IMR-90 (cell line): ENCODE measurements at regions not wholly inside any gene's neighbourhood (a gene's known extent, or its start where the extent isn't known, plus 50 kb on each side); places are given as distances from the start of the nearest gene placed in this dataset.

ENCODE experiments used
- ATAC-seq: fragments of 200-7000 bp; cut with Tn5 transposase; 2 replicates; pipeline ENCODE4 v1.9.1; 2020; ENCODE audit warnings: low read depth, mild to moderate bottlenecking, moderate library complexity
- BruUV-seq: library from RNA; stranded (reverse); fragments of 400-500 nt; replicated peaks from 2 replicates; lab custom pipeline; 2021; lab: Mats Ljungman, UMichigan
- CTCF ChIA-PET: fragments of 300-600 bp; formaldehyde crosslinking; extraction: SDS; loops from one replicate; lab custom pipeline; 2021; ENCODE audit warnings: antibody characterized with exemption; lab: Yijun Ruan, JAX
- POLR2A ChIA-PET: fragments of 300-600 bp; sonication (Branson Sonifier 250); formaldehyde crosslinking; loops from one replicate; lab custom pipeline; 2022; ENCODE audit warnings: antibody characterized with exemption; ENCODE audit not compliant: unreplicated experiment; lab: Charles Lee
- DNase-seq: peaks from one replicate; pipeline ENCODE4 v3.0.0; 2013
- H2AFZ ChIP-seq: replicated peaks from 2 replicates; pipeline ENCODE3; 2013; ENCODE audit warnings: low read length, mild to moderate bottlenecking; ENCODE audit not compliant: poor library complexity
- H2AK5ac ChIP-seq: 2 replicates; pipeline ENCODE4 v1.6.1; 2013; ENCODE audit warnings: low read depth, low read length, inconsistent platforms
- H2AK9ac ChIP-seq: replicated peaks from 2 replicates; pipeline ENCODE3; 2013; ENCODE audit warnings: mild to moderate bottlenecking, low read depth, low read length, moderate library complexity; ENCODE audit not compliant: poor library complexity
- H2BK120ac ChIP-seq: 2 replicates; pipeline ENCODE4 v1.6.1; 2013; ENCODE audit warnings: low read depth, low read length, inconsistent platforms
- H2BK15ac ChIP-seq: 3 replicates; pipeline ENCODE4 v1.6.1; 2013; ENCODE audit warnings: low read depth, low read length, inconsistent platforms
- H2BK20ac ChIP-seq: 2 replicates; pipeline ENCODE4 v1.6.1; 2013; ENCODE audit warnings: low read depth, mild to moderate bottlenecking, inconsistent platforms, low read length, moderate library complexity
- H2BK5ac ChIP-seq: 2 replicates; pipeline ENCODE4 v1.6.1; 2013; ENCODE audit warnings: mild to moderate bottlenecking, low read depth, low read length, inconsistent platforms; ENCODE audit not compliant: poor library complexity, severe bottlenecking
- H3K14ac ChIP-seq: replicated peaks from 2 replicates; pipeline ENCODE4 v1.6.1; 2013; ENCODE audit warnings: low read depth, low read length, inconsistent platforms
- H3K18ac ChIP-seq: 2 replicates; pipeline ENCODE4 v1.6.1; 2013; ENCODE audit warnings: low read depth, low read length, control low read depth
- H3K23ac ChIP-seq: 2 replicates; pipeline ENCODE4 v1.6.1; 2013; ENCODE audit warnings: low read depth, low read length, inconsistent platforms
- H3K27ac ChIP-seq: 2 replicates; pipeline ENCODE4 v1.5.1; 2013; ENCODE audit warnings: mild to moderate bottlenecking, control low read depth, low read length; ENCODE audit not compliant: insufficient read depth
- H3K27me3 ChIP-seq: 2 replicates; pipeline ENCODE4 v1.6.1; 2013; ENCODE audit warnings: low read length; ENCODE audit not compliant: control insufficient read depth, insufficient read depth
- H3K36me3 ChIP-seq: 2 replicates; pipeline ENCODE4 v1.6.1; 2013; ENCODE audit warnings: low read length, mixed read lengths; ENCODE audit not compliant: control insufficient read depth, insufficient read depth
- H3K4ac ChIP-seq: 2 replicates; pipeline ENCODE4 v1.6.1; 2013; ENCODE audit warnings: low read depth, low read length, inconsistent platforms
- H3K4me1 ChIP-seq: 2 replicates; pipeline ENCODE4 v1.6.1; 2013; ENCODE audit warnings: low read length, mixed read lengths; ENCODE audit not compliant: control insufficient read depth, insufficient read depth
- H3K4me2 ChIP-seq: 2 replicates; pipeline ENCODE4 v1.6.1; 2013; ENCODE audit warnings: low read depth, mild to moderate bottlenecking, control low read depth, low read length, moderate library complexity
- H3K4me3 ChIP-seq: 2 replicates; pipeline ENCODE4 v1.5.1; 2013; ENCODE audit warnings: low read depth, mild to moderate bottlenecking, control low read depth, low read length, moderate library complexity; ENCODE audit not compliant: insufficient read depth
- H3K56ac ChIP-seq: 2 replicates; pipeline ENCODE4 v1.6.1; 2013; ENCODE audit warnings: low read length, inconsistent platforms; ENCODE audit not compliant: insufficient read depth; ENCODE audit errors: extremely low read depth
- H3K79me1 ChIP-seq, 2 experiments: 2 replicates each; pipeline ENCODE4 v1.6.1; 2013; ENCODE audit warnings: low read length in 2 of 2, inconsistent platforms in 1 of 2, low read depth in 1 of 2
- H3K9ac ChIP-seq: 2 replicates; pipeline ENCODE4 v1.6.1; 2013; ENCODE audit warnings: low read depth, low read length, control low read depth
- H3K9me1 ChIP-seq: 2 replicates; pipeline ENCODE4 v1.6.1; 2013; ENCODE audit warnings: low read length, inconsistent platforms; ENCODE audit not compliant: insufficient read depth
- H3K9me3 ChIP-seq: 2 replicates; pipeline ENCODE4 v1.6.1; 2013; ENCODE audit warnings: low read length; ENCODE audit not compliant: control insufficient read depth, insufficient read depth
- H4K20me1 ChIP-seq: 2 replicates; pipeline ENCODE4 v1.6.1; 2013; ENCODE audit warnings: low read length, inconsistent platforms; ENCODE audit not compliant: insufficient read depth
- H4K5ac ChIP-seq: 2 replicates; pipeline ENCODE4 v1.6.1; 2013; ENCODE audit warnings: mild to moderate bottlenecking, low read depth, low read length, control low read depth
- H4K8ac ChIP-seq, 2 experiments: 2 replicates each; pipeline ENCODE4 v1.6.1; 2013; ENCODE audit warnings: low read depth in 2 of 2, low read length in 2 of 2, control low read depth in 1 of 2, inconsistent platforms in 1 of 2
- H4K91ac ChIP-seq: 2 replicates; pipeline ENCODE4 v1.6.1; 2013; ENCODE audit warnings: low read depth, low read length, inconsistent platforms; ENCODE audit not compliant: insufficient read depth
- BHLHE40 ChIP-seq: fragments of 150-350 bp; IDR thresholded peaks from 2 replicates; pipeline ENCODE4 v1.6.1; 2016; ENCODE audit warnings: mild to moderate bottlenecking, low read depth, low read length
- CEBPB ChIP-seq: IDR thresholded peaks from 2 replicates; pipeline ENCODE4 v1.6.1; 2012; ENCODE audit warnings: low read depth, low read length, improper control_type of control experiment
- CHD1 ChIP-seq: IDR thresholded peaks from 2 replicates; pipeline ENCODE4 v1.6.1; 2012; ENCODE audit warnings: low read depth, low read length, improper control_type of control experiment
- CTCF ChIP-seq: conservative IDR thresholded peaks from 2 replicates; pipeline ENCODE4 v1.5.1; 2012; ENCODE audit warnings: mild to moderate bottlenecking, low read depth, low read length, improper control_type of control experiment
- ELK1 ChIP-seq: fragments of 150-350 bp; IDR thresholded peaks from 2 replicates; pipeline ENCODE4 v1.6.1; 2016; ENCODE audit warnings: low read depth, mild to moderate bottlenecking, low read length, moderate library complexity, borderline replicate concordance
- MAZ ChIP-seq: IDR thresholded peaks from 2 replicates; pipeline ENCODE4 v1.6.1; 2012; ENCODE audit warnings: low read depth, mild to moderate bottlenecking, low read length, improper control_type of control experiment, moderate library complexity, borderline replicate concordance
- MXI1 ChIP-seq: IDR thresholded peaks from 2 replicates; pipeline ENCODE4 v1.6.1; 2012; ENCODE audit warnings: low read depth, mild to moderate bottlenecking, low read length, moderate library complexity, borderline replicate concordance
- NFE2L2 ChIP-seq: fragments of 150-350 bp; IDR thresholded peaks from 2 replicates; pipeline ENCODE4 v1.6.1; 2016; ENCODE audit warnings: low read depth, mild to moderate bottlenecking, low read length
- RAD21 ChIP-seq: IDR thresholded peaks from 2 replicates; pipeline ENCODE4 v1.6.1; 2012; ENCODE audit warnings: low read length, improper control_type of control experiment
- RCOR1 ChIP-seq: IDR thresholded peaks from 2 replicates; pipeline ENCODE4 v1.6.1; 2012; ENCODE audit warnings: mild to moderate bottlenecking, low read length, improper control_type of control experiment; ENCODE audit not compliant: insufficient replicate concordance
- USF2 ChIP-seq: fragments of 150-350 bp; IDR thresholded peaks from 2 replicates; pipeline ENCODE4 v1.6.1; 2017; ENCODE audit warnings: mild to moderate bottlenecking, antibody characterized with exemption, low read length, low read depth
- WGBS, 2 experiments: methylation state at CpG; one replicate each; pipeline versions ENCODE4 v1.1.5 to v1.1.7; 2013; ENCODE audit warnings: missing lambda C conversion rate in 2 of 2; ENCODE audit not compliant: insufficient read length in 1 of 2; ENCODE audit errors: extremely low coverage in 2 of 2; 5-methylcytosine and 5-hydroxymethylcytosine counted together
- dilution Hi-C: fragments of 300-500 bp; cut with HindIII; formaldehyde crosslinking; loops from one replicate; pipeline ENCODE4 v1.14.3; 2018; ENCODE audit warnings: low sequenced_read_pairs; ENCODE audit not compliant: unreplicated experiment
- in situ Hi-C: fragments of 300-500 bp; cut with MboI; formaldehyde crosslinking; loops from 3 replicates; pipeline ENCODE4 v1.14.3; 2019; ENCODE audit warnings: low sequenced_read_pairs, inconsistent platforms, mixed read lengths
- intact Hi-C: fragments of 100-400 bp; cut with micrococcal nuclease; formaldehyde crosslinking; loops from 2 replicates; pipeline ENCODE4 v1.10.0; 2022

- ChIA-PET CTCF (interaction anchor here (0.7 kb wide), 1 partner anchor 167 kb away, joined by 4 read pairs; no protein-coding TSS in a partner anchor), POLR2A (no interaction called here)
- DNase-seq: no peak
- no peaks in the 10 kb centered on the region for H4K20me1 ChIP-seq
- no peaks in the 10 kb centered on the region for H3K9me1 ChIP-seq
- H2BK120ac ChIP-seq: no peak overlapping the region
- H2BK15ac ChIP-seq: no peak overlapping the region
- H3K4me2 ChIP-seq: no peak overlapping the region
- no peak overlapping the region for H3K4me3 ChIP-seq
- no peak overlapping the region for H2BK20ac ChIP-seq
- WGBS, 2 experiments: no CpG with 5 or more reads among the region's 6 CpGs
- no peak overlapping the region for H3K4ac ChIP-seq
- H3K79me1 ChIP-seq: no peaks in the 10 kb centered on the region
- no peak overlapping the region for H2AK9ac ChIP-seq
- H3K27ac ChIP-seq: no peak overlapping the region
- H2AFZ ChIP-seq: no peak overlapping the region
- no TSS peak for BruUV-seq
- H4K5ac ChIP-seq: no peak overlapping the region
- H3K4me1 ChIP-seq: peaks cover 2% of the 10 kb centered on the region; the same call in 1 of the 2 replicates
- in situ Hi-C loops: no loop called here
- H3K27me3 ChIP-seq: peaks cover 14% of the 10 kb centered on the region
- no peaks in the 10 kb centered on the region for H3K36me3 ChIP-seq
- no peak overlapping the region for H4K8ac ChIP-seq
- intact Hi-C loops: no loop called here
- H3K56ac ChIP-seq: no peak overlapping the region
- no peak for TF ChIP-seq RCOR1
- no peak for TF ChIP-seq CHD1
- TF ChIP-seq CEBPB: no peak
- TF ChIP-seq RAD21: no peak
- TF ChIP-seq CTCF: no peak
- no peak for TF ChIP-seq ELK1
- no peak for TF ChIP-seq BHLHE40
- no peak for TF ChIP-seq NFE2L2
- TF ChIP-seq MXI1: no peak
- TF ChIP-seq MAZ: no peak
- no peak for TF ChIP-seq USF2
- H4K91ac ChIP-seq: no peak overlapping the region
- H3K9ac ChIP-seq: no peak overlapping the region
- no peak overlapping the region for H2AK5ac ChIP-seq
- no peak for ATAC-seq
- no peak overlapping the region for H2BK5ac ChIP-seq
- H3K23ac ChIP-seq: no peak overlapping the region
- dilution Hi-C loops: no loop called here
- H3K18ac ChIP-seq: no peak overlapping the region
- H3K9me3 ChIP-seq: no peaks in the 10 kb centered on the region
- no peak overlapping the region for H3K14ac ChIP-seq
These were observed 162.9 kb downstream of the KCNA5 start for GRCh38 chr12:5206401-5207175.
